Stimulated activated CD4-positive, alpha-beta T cell treated with anti-CD3 and anti-CD28 coated beads, Interleukin-1b, Interleukin-23, amount 100 ng/mL, for 4 hours (primary cell): ENCODE measurements at regions not wholly inside any gene's neighbourhood (a gene's known extent, or its start where the extent isn't known, plus 50 kb on each side); places are given as distances from the start of the nearest gene placed in this dataset.

ENCODE experiments used
- DNase-seq, 2 donors: peaks; one replicate each; pipeline ENCODE4 v3.0.0-alpha.2; 2020; ENCODE audit warnings: low read depth in 2 of 2

DNA sequence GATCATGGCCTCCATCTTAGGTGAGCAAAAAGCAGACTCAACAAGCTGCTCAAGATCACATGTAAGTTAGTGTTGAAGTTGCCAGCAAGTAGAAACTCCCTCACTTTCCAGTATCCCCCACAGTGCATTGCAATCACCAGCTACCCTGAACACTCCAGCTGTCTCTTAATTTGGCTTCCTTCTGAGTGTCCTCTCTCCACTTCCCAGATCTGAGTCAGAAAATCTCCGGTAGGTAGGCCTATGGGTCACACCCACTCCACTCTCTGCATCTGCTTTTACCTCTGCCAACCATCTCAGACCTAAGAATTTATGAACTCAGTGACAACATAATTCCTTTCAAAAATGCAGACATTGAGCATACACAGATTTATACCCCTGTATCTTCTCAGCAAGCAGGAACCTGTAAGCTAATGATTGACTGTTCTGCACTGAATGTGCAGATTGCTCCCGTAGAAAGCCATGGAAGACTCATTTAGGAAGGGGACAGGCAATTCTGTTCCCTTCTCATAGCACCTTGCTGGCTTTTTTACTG lies 656.9 kb downstream of the EPHA4 start:
- DNase-seq, result no peak

DNA sequence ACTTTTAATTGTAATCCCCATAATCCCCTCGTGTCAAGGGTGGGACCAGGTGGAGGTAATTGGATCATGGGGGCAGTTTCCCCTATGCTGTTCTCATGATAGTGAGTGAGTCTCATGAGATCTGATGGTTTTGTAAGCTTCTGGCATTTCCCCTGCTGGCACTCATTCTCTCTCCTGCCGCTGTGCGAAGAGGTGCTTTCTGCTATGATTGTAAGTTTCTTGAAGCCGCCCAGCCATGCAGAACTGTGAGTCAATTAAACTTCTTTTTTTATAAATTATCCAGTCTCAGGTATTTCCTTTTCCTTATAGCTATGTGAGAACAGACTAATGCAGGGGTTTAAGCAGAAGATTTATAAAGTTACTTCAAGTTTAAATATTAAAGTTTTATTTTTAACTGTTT lies 655.2 kb downstream of the EPHA4 start:
- DNase-seq, result no peak

DNA sequence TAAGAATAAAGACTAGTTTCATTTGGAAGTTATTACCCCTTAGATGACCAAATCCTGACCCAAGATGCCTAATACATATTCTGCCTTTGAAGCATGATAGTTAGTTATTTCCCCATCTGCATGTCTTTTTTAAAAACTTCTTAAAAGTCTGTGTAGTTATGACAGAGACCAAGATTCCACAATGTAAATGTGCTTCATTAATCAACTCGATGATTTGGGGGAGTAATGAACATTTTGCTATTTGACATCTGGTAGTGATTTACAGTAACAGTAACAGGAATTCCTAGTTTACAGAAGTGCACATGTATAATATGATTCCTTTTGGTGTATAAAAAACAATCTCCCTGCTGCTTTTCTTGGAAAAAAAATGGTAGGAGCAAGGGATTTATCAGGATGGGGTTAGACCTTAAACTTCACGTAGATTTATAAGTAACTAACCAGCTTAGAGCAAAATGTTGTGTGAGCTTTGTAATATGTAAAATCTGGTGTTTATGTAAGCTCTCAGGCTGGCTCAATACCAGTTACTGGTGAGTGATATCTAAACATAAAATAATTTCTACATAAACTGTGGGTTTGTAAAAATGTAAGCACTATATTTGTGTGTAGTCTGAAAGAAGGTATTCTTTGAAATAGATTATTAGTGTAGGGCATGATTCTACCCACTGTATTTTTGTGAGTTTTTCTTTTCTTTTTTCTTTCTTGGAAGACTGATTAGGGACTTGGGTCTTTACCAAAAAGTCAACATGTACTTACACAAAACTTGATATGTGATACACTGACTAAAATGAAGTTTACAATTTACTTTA lies 641.6 kb downstream of the EPHA4 start:
- no peak for DNase-seq

DNA sequence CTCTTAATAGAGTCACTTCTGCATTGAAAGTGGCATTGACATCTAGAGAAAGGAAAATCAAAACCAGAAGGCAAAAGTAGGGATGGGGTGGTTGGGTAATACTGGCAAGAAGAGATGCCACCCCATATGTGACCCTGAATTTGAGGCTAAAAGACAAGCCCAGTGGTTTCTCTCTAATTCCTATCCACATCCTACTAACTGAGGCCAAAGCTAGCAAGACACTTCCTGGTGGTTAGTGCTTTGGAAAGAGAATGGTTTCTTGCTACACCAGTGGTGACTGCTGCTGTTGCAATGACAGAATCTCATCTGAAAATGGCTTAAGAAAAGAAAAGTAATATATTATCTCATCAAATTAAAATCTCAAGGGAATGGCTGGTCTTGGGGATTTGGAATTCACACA lies 640.6 kb downstream of the EPHA4 start:
- DNase-seq, result no peak

DNA sequence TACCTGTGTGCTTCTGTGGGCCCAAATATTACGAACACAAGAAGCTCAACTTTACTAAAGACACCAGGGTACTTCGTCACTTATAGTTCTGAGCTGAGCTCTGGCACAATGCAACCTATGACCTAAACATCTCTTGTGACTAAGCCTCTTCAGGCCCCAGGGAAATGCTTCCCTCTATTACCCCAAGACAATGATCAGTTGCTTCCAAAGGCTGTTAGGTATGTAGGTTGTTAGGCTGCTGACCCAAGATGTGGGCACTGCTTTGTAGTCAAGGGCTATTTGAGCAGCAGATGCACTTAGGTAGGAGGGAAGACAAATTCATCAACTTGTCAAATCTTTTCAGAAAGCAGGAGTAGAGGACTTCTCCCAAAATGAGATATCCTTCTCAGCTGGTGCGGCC lies 640.1 kb downstream of the EPHA4 start:
- DNase-seq, result no peak

DNA sequence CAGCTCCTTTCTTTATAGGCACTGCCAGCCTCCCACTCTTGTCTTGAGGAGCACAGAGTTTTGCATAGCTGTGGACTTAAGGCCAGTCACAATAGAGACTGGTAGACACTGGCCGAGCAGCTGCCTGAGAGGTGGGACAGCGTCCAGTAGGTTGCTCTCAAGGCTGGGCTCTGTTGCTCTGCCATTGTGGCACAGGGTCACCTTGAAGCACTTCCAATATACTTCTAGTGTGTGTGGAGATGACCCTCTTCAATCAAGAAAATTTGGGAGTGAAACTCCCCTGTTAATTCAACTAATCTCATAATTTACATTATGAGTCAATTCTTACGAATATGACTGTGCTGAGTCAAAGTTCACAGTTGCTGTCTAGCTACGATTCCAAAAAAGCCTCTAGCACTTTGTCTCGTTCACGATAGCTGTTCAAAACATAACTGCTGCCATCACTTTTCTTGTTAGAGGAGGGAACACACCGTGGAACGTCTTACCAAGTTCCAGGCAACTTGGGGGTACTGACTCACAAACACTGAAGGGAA lies 636.2 kb downstream of the EPHA4 start:
- DNase-seq, result no peak

DNA sequence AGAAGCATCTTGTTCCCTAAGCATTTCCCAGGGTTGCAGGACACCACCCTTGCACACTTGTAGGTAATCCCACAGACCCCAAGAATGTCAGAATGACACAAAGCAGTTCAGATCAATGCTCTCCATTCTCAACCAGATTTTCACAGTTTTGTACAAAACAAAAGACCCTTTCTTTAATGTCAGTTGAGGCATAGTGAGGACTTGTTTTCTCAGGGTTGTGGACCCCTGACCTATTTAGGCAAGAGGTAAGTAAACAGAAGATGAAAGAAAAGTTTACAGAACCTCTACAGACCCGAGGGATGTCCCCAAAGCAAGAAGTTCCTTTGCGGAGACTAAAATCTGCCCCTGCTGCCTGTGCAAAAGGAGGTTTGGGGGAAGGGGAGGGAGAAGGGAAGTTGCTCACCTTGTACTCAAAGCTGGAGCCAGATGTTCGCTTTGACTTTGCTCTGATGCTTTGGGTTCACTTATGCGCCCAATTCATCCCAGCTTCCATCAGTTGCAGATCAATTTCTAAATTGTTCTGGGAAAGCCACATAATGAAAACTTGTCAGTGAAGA lies 635.4 kb downstream of the EPHA4 start:
- no peak for DNase-seq

DNA sequence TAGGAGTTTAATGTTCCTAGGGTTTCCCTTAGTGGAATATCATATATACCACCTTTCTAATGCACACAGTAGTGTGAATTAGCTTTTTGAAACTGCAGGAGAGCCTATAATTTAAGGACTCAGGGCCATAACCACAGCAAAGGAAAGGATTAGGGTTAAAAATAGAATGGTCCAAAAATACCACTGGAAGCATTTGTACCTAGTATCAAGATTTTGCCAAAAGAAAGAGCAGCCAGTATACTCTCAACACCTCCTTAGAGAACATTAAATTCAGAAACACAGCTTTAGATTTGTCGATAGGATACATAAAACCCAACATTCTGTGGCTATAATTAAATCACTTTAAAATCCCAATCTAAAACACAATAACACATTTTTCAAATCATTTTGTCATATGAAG lies 634.9 kb downstream of the EPHA4 start:
- DNase-seq, result no peak

DNA sequence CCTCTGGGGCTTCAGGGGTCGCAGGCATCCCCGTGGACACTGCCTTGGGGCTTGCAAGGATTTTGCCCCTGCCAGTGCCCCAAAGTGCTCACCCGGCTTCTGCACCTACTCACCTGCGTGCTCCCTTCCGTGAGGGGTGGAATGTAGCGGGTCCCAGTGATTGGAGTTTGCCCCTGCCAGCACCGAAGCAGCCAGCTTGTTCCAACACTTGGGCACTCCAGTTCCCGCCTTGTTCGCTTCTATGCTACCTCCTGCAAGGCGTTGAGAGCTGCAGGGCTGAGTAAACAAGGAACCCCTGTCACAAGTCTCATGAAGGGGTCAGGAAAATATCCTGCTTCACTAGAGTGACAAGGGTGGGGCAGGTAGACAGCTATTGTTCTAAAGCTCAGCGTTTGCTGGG lies 631.5 kb downstream of the EPHA4 start:
- DNase-seq, result no peak

DNA sequence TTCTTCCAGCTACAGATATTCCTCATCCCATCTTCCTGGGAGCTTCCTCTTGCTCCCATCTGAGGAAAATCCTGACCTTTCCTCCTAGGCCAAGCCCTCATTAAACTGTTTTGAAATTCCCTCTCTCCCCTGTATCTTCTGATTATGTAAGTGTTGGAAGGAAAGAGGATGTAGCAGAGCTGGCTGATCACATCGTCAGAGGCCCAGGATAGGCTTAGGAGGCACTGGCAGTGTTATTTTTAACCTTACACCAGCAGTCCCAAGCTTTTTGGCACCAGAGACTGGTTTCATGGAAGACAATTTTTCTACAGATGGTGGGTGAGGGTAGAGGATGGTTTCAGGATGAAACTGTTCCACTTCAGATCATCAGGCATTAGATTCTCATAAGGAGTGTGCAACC lies 630.4 kb downstream of the EPHA4 start:
- DNase-seq, result no peak

DNA sequence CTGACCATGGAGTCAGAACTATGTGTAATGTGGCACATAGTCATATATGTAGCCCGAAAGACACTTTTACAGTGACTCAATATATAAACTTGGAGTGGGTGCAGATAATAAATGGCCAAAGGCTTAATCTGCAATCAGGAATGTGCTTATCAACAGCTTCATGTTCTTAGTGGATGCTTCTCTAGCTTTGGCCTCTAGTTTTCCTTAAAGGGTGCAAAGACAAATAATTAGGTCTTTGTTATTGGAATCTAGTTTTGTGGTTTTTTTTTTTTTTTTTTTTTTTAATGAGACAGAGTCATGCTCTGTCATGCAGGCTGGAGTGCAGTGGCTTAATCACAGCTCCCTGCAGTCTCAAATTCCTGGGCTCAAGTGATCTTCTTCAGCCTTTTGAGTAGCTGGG lies 625.6 kb downstream of the EPHA4 start:
- DNase-seq, result no peak

DNA sequence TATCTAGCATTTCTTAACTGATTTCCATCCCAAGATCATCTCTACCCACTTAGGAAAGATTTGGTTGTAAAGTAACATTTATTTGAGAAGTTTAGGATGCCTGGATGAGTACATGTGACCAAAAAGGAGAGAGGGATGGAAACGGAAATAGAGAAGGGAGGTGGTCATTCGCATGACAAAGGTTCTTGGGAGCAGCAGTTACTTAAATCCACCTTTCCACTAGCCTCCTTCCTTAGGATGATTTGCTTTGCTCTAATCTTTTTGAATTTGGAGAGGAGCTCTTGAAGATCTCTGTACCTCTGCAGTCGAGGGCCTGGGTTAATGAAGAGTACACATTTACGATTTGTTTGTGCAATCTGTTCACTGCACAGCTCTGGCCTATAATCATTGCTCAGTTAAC lies 623.5 kb downstream of the EPHA4 start:
- no peak for DNase-seq

DNA sequence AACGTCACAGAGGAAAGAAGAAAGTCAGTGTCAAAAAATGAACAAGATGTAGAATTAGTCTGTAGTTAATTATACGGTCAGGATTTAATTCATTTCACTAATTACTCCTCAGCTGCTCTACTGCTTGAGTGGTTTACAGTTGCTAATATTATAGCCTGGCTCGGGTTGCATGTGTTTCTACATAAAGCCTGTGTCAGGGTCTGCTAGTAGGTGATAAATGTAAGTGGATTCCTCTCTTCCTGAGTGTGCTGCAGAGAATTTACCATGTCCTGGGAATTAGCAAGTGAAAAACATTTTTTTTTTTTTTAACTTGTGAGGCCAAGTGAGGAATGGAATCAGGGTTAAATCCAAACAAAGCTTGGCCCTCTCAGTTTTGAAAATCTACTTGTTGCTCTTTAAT lies 622.6 kb downstream of the EPHA4 start:
- no peak for DNase-seq

DNA sequence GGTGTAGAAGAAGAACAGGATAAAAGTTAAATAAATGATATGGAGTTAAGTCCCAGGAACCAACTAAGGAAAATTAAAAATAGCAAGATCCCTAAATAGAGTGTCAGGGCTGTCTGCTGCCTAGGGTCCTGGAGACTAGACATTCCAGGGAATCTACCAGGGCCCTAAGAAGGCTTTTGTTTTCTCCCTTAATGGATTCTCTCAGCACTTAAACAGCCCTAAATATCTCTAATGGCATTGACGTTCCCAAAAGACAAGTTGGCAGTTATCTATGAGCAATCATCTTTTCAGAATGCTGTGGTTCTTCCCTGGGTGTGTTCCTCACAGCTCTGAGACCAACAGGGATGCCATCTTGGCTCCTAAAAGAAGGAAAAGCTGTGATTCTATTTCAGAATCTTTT lies 616.3 kb downstream of the EPHA4 start:
- no peak for DNase-seq

DNA sequence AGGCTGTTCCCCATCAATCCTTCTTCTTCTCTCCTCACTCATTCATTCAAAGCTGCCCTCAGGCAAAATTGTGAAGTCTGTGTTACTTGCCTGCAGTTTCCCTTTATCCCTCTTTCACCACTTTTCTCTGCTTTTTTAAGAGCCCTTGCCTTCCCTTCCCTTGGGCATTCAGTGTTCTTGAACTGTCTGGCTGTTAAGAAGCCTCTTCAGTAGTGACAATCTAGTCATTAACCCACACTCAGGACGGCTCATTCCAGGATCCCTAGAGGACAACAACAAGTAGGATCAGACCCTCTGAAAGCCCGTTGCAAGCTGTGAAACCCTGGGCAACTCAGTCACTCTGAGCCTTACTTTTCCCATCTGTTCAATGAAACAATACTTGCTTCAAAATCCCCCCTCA lies 615.7 kb downstream of the EPHA4 start:
- no peak for DNase-seq

DNA sequence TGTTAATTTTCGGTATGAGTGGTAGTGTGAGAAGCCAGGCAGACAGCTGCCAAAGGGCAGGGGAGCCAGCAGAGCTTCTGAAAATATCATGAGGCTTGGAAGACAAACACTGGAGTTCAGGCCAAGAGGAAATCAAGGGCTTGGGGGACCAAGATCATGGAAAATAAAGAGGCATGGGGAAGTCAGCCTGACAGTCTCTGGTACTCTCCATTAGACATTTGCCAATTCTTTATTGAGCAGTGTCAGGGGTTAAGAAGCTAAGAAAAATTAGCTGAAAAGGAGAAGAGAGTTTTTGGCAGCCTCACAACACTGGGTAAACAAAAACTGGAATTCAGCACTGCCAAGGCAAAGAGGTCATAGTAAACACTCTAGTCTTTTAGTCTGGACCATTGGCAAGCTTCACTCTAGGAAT lies 612.7 kb downstream of the EPHA4 start:
- DNase-seq, result no peak

DNA sequence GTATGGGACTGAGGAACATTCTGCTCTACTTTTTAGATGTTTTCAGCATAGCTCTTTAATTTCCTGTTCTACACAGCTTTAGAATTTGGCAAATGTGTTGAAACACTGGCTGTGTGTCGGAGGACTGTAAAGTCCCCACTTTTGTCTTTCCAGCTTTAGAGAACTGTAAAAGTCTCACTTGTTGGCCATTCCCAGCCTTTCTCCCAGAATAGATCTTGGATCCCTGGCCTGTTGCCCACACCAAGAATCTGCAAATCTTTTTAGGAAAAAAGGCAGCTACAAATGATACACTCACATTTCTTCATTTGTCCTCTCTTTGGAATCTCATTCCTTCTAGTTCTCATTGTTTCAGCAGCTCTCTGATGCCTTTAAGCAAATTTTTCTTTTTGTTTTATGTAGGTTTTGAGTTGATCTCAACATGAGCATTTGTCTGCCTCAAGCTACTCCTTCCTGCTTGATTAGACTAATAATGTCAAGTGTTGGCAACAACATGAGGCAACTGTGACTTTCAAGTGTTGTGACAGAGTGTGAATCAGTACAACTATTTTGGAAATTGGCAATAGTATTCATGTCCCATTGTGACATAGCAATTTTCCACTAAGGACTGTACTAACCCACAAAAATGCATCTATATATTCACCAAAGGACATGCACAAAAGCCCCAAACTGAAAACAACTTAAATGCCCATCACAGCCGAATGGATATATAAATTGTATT lies 610.8 kb downstream of the EPHA4 start:
- DNase-seq, result no peak

DNA sequence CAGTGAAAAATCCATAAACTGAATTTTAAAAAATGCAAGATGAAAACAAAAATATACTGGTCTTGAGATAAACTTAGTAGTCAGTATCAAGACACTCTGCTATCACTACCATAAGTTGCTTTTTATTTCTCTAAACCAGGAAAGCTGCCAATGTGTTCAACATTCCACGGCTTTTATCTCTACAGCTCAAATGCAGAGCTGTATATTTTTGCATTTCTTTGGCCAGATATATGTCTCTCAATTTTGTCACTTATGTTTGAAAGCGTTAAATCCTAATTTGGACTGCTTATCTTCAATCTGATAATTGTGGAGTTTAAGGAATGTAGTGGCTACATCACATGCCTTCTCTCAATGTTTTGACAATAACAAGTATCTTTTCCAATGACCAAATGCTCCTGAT lies 609.5 kb downstream of the EPHA4 start:
- no peak for DNase-seq

DNA sequence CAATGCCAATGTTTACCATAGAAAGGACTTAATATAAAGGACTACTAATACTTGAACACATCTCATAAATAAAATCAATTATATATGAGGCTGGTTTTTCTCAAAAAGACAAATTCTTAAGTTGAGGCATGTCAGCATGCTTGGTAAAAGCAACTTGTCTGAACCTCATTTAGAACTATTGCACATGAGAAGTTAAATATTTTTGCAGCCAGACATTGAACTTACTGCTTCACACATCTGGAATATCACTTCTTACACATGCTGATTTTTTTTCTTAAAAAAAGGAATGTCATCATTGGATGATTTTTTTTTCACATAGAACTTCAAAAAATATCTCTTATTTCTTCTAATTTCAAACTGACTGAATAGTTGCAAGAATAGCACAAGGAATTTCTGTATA lies 609.0 kb downstream of the EPHA4 start:
- no peak for DNase-seq

DNA sequence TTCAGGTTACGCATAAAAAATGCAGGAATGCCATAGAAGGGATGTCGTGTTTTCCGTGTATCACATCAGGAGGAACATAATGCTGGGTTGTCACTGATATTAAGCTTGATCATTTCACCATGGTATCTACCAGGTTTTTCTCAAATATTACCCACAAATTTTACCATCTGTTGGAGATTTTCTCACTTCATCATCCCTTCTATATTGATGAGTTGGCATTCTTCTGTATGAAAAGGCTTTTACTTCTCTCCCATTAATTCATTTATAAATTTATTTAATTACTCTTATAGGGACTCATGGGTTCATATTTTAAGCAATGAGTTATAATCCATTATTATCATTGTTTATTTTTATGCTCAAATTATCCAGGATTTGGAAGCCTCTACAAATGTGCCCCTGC lies 608.2 kb downstream of the EPHA4 start:
- no peak for DNase-seq

DNA sequence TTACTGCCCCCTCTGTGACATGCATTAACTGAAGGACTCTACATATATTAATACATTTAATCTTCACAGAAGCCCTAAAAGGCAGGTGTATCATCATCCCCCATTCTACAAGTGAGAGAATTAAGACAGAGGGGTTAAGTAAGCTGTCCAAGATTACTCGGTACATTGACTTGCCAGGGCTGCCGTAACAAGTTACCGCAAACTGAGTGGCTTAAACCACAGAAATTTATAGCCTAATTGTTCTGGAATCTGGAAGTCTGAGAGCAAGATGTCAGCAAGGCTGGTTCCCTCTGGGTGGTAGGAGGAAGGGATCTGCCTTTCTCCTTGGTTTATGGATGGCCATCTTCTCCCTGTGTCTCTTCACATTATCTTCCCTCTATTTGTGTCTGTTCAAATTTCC lies 605.5 kb downstream of the EPHA4 start:
- DNase-seq, result no peak

DNA sequence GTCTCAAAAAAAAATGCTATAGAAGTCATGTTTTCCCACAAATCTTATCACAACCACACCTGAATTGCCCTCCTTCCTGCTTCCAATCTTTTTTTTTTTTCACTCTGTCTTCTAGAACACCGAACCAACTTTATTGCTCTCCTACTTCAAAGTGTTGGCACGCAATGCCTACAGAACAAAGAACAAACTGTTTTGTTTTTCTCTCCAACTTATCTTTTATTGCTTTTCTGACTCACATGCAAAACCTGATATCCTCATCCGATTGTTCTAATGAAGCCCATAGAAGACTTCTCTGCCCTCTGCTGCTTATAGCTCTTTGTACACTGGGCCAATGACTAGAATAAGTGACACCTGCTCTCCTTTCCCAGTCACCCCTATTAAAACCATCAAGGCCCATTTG lies 602.8 kb downstream of the EPHA4 start:
- no peak for DNase-seq
